Gastroesophageal sphincter (tissue), 4 donors: ENCODE measurements at regions not wholly inside any gene's neighbourhood (a gene's known extent, or its start where the extent isn't known, plus 50 kb on each side); places are given as distances from the start of the nearest gene placed in this dataset.

Source experiments
- ATAC-seq: fragments of 150-250 bp; one replicate; pipeline ENCODE4 v1.9.1; 2016; ENCODE audit warnings: mild to moderate bottlenecking, moderate library complexity
- H3K27ac ChIP-seq, 4 donors: fragments of 200-600 bp; sonication (generic) in 3 of 4; 1 replicate in 3 of 4; 2 replicates in 1 of 4; pipeline ENCODE4 v1.5.1; 2016 to 2019
- H3K27me3 ChIP-seq: fragments of 200-600 bp; sonication (generic); one replicate; pipeline ENCODE4 v1.5.1; 2019
- H3K36me3 ChIP-seq, 2 donors: fragments of 200-600 bp; sonication (generic); one replicate each; pipeline ENCODE4 v1.5.1; 2019; ENCODE audit warnings: control low read depth in 1 of 2
- H3K4me1 ChIP-seq, 3 donors: fragments of 200-600 bp; sonication (generic); 1 replicate in 2 of 3; 2 replicates in 1 of 3; pipeline ENCODE4 v1.5.1; 2016 to 2019; ENCODE audit warnings: control low read depth in 2 of 3
- H3K4me3 ChIP-seq, 2 donors: fragments of 200-600 bp; sonication (generic); one replicate each; pipeline ENCODE4 v1.5.1; 2019; ENCODE audit warnings: mild to moderate bottlenecking in 1 of 2, moderate library complexity in 1 of 2
- H3K9me3 ChIP-seq, 3 donors: fragments of 200-600 bp; sonication (generic); one replicate each; pipeline ENCODE4 v1.5.1; 2017 to 2019; ENCODE audit warnings: control low read depth in 2 of 3
- CTCF ChIP-seq, 4 experiments: fragments of 200-600 bp in 2 of 4; fragments of 450-650 bp in 2 of 4; sonication (generic) in 1 of 4; IDR thresholded peaks; one replicate each; pipeline ENCODE4 v1.5.1; 2017 to 2019; ENCODE audit warnings: antibody characterized with exemption in 4 of 4, mild to moderate bottlenecking in 2 of 4, moderate library complexity in 2 of 4
- EP300 ChIP-seq: sonication (generic); formaldehyde crosslinking; IDR thresholded peaks from one replicate; pipeline ENCODE4 v1.6.1; 2017; ENCODE audit warnings: antibody characterized with exemption, mild to moderate bottlenecking
- POLR2A ChIP-seq, 2 donors: fragments of 450-650 bp; IDR thresholded peaks; one replicate each; pipeline ENCODE4 v1.6.1; 2017; ENCODE audit warnings: antibody characterized with exemption in 2 of 2, mild to moderate bottlenecking in 2 of 2, moderate library complexity in 1 of 2
- POLR2AphosphoS5 ChIP-seq: sonication (generic); formaldehyde crosslinking; IDR thresholded peaks from one replicate; pipeline ENCODE4 v1.6.1; 2017; ENCODE audit warnings: antibody characterized with exemption
- WGBS, 2 donors: methylation state at CpG; one replicate each; pipeline ENCODE4 v1.1.5; 2018; ENCODE audit warnings: low coverage in 1 of 2; 5-methylcytosine and 5-hydroxymethylcytosine counted together

DNA sequence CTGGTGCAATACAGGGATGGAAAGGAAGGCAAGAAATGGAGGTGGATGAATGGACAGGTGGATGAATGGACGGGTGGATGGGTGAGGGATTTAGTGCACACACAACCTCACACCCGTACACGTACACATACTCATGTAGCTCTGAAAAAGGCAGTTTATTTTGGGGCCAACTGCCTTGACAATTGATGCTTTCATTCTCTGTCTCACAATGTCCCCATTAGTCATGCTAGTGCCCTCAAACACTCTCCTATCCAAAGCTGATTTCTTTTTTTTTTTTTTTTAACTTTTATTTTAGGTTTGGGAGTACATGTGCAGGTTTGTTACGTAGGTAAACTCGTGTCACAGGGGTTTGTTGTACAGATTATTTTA, 495.0 kb downstream of the DMAC1 start:
- Histone ChIP-seq H3K36me3 (no peaks in the 10 kb centered on the region), H3K27ac (no peak overlapping the region), H3K27me3 (no peaks in the 10 kb centered on the region), H3K4me1 (no peaks in the 10 kb centered on the region), H3K4me3 (no peak overlapping the region), H3K9me3 (peaks cover 0 to 9% (median 0%) of the 10 kb centered on the region in 3 donors)
- no peak for ATAC-seq
- TF ChIP-seq CTCF (IDR thresholded peaks at IDR 0.05) (no peak), POLR2AphosphoS5 (no peak), EP300 (no peak), POLR2A (IDR thresholded peaks at IDR 0.05) (no peak)
- 59 to 97% methylated on average over 5 of the region's 5 CpGs for WGBS, 2 donors

GRCh38 chr9:7303907-7304626, 495.5 kb downstream of the DMAC1 start:
- no peak for TF ChIP-seq POLR2AphosphoS5
- TF ChIP-seq POLR2A (IDR thresholded peaks at IDR 0.05): no peak
- no peak for TF ChIP-seq CTCF (IDR thresholded peaks at IDR 0.05)
- TF ChIP-seq EP300: no peak
- Histone ChIP-seq H3K4me3 (no peak overlapping the region), H3K4me1 (no peaks in the 10 kb centered on the region), H3K27ac (no peak overlapping the region), H3K27me3 (no peaks in the 10 kb centered on the region), H3K36me3 (no peaks in the 10 kb centered on the region), H3K9me3 (peaks cover 0 to 4% (median 0%) of the 10 kb centered on the region in 3 donors)
- ATAC-seq: no peak
- WGBS, 2 donors: 31 to 41% methylated on average over 2 to 10 of the region's 10 CpGs

DNA sequence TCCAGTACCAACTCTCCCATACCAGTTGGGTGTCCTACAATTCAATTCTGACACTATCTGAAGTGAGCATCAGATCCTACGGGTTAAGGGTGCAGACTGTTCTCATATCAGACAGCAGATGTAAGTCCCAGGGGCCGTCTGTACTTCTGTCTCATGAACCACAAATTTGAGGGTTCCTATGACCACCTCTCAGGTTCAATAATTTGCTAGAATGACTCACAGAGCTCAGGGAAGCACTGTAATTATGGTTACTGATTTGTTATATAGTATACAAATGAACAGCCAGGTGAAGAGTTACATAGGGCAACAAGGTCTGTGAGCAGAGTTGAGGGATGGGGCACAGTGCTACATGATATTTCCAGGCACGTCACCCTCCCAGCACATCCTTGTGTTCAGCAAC, 499.1 kb downstream of the DMAC1 start:
- H3K27me3 ChIP-seq: no peaks in the 10 kb centered on the region
- no peaks in the 10 kb centered on the region for H3K9me3 ChIP-seq
- H3K4me1 ChIP-seq: no peaks in the 10 kb centered on the region
- H3K27ac ChIP-seq: no peak overlapping the region
- H3K4me3 ChIP-seq: no peak overlapping the region
- TF ChIP-seq POLR2A (IDR thresholded peaks at IDR 0.05) (no peak), EP300 (no peak), CTCF (IDR thresholded peaks at IDR 0.05) (no peak), POLR2AphosphoS5 (no peak)
- no peak for ATAC-seq
- 92 to 93% methylated on average over 3 of the region's 3 CpGs for WGBS, 2 donors
- no peaks in the 10 kb centered on the region for H3K36me3 ChIP-seq

DNA sequence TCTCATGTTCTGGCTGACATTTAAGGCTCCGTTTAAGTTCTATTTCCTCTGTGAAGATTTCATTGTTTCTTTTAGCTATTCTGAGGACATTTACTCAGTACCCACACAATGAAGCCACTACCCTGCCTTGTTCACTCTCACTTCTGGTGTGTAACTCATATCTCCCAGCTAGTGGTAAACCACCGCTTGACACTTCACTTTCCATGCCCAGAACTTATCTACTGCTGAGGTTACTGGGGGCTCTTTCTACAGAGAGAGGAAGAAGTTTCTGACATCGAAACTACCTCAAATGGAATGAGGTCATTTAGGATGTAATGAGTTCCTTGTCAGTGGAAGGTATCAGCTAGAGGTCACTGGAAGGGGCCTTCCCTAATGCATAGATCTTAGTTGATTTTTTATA, 501.5 kb downstream of the DMAC1 start:
- Histone ChIP-seq H3K36me3 (no peaks in the 10 kb centered on the region), H3K27ac (no peak overlapping the region), H3K4me1 (no peaks in the 10 kb centered on the region), H3K9me3 (no peaks in the 10 kb centered on the region), H3K4me3 (no peak overlapping the region), H3K27me3 (no peaks in the 10 kb centered on the region)
- TF ChIP-seq POLR2AphosphoS5: no peak
- no peak for TF ChIP-seq EP300
- no peak for TF ChIP-seq CTCF (IDR thresholded peaks at IDR 0.05)
- no peak for ATAC-seq
- WGBS, 2 donors: 67 to 77% methylated on average over 1 to 3 of the region's 3 CpGs

GRCh38 chr9:7297521-7297920, 502.1 kb downstream of the DMAC1 start:
- TF ChIP-seq POLR2A (IDR thresholded peaks at IDR 0.05): no peak
- no peak for TF ChIP-seq POLR2AphosphoS5
- no peak for TF ChIP-seq EP300
- 95 to 100% methylated on average over 1 of the region's 1 CpG for WGBS, 2 donors
- Histone ChIP-seq H3K4me1 (no peaks in the 10 kb centered on the region), H3K36me3 (no peaks in the 10 kb centered on the region), H3K9me3 (no peaks in the 10 kb centered on the region), H3K27ac (no peak overlapping the region), H3K4me3 (no peak overlapping the region), H3K27me3 (no peaks in the 10 kb centered on the region)
- no peak for ATAC-seq
